HFF-Myc (cell line): ENCODE measurements at regions not wholly inside any gene's neighbourhood (a gene's known extent, or its start where the extent isn't known, plus 50 kb on each side); places are given as distances from the start of the nearest gene placed in this dataset.

Experiments
- DNase-seq: peaks from one replicate; pipeline ENCODE4 v3.0.0-alpha.2; 2011; ENCODE audit warnings: low read depth; ENCODE audit errors: extremely low read depth
- H3K4me3 ChIP-seq: replicated peaks from 2 replicates; pipeline ENCODE4 v1.5.1; 2011; ENCODE audit warnings: low read depth, mild to moderate bottlenecking, control low read depth, low read length
- CTCF ChIP-seq: IDR thresholded peaks from 2 replicates; pipeline ENCODE4 v1.5.1; 2012; ENCODE audit warnings: mild to moderate bottlenecking, low read depth, low read length, control low read depth; ENCODE audit errors: missing control alignments

- no peak for DNase-seq
- no peak overlapping the region for H3K4me3 ChIP-seq
- TF ChIP-seq CTCF = no peak
Observed at GRCh38 chr1:8084913-8085312, 58.8 kb upstream of the ERRFI1 start.

GRCh38 chr1:8083739-8084484 lies 57.8 kb upstream of the ERRFI1 start:
- no peak for TF ChIP-seq CTCF
- no peak overlapping the region for H3K4me3 ChIP-seq
- no peak for DNase-seq

GRCh38 chr1:8082945-8083344 lies 56.8 kb upstream of the ERRFI1 start:
- no peak for TF ChIP-seq CTCF
- DNase-seq = no peak
- H3K4me3 ChIP-seq = no peak overlapping the region

- TF ChIP-seq CTCF = no peak
- no peak for DNase-seq
- no peak overlapping the region for H3K4me3 ChIP-seq
Observed at GRCh38 chr1:8078176-8078671, 52.1 kb upstream of the ERRFI1 start.

GRCh38 chr1:8077602-8078001 lies 51.5 kb upstream of the ERRFI1 start:
- no peak for TF ChIP-seq CTCF
- no peak for DNase-seq
- H3K4me3 ChIP-seq = no peak overlapping the region

GRCh38 chr1:8077120-8077573 lies 51.0 kb upstream of the ERRFI1 start:
- DNase-seq = peak; percentile 69
- no peak for TF ChIP-seq CTCF
- no peak overlapping the region for H3K4me3 ChIP-seq

GRCh38 chr1:8076176-8076575 lies 50.1 kb upstream of the ERRFI1 start:
- no peak for DNase-seq
- TF ChIP-seq CTCF = no peak
- no peak overlapping the region for H3K4me3 ChIP-seq
